B cell (primary cell): ENCODE measurements at regions not wholly inside any gene's neighbourhood (a gene's known extent, or its start where the extent isn't known, plus 50 kb on each side); places are given as distances from the start of the nearest gene placed in this dataset.

Experiments
- EZH2 ChIP-seq: IDR thresholded peaks from 2 replicates; pipeline ENCODE4 v1.6.1; 2012; ENCODE audit warnings: borderline replicate concordance, low read depth, mild to moderate bottlenecking, moderate library complexity, low read length; ENCODE audit not compliant: insufficient read depth, poor library complexity, severe bottlenecking
- TF ChIP-seq, protein P1 (sequence below): fragments of 200-600 bp; IDR thresholded peaks from one replicate; pipeline ENCODE4 v1.8.0; 2022; ENCODE audit warnings: antibody characterized with exemption, mild to moderate bottlenecking

DNA sequence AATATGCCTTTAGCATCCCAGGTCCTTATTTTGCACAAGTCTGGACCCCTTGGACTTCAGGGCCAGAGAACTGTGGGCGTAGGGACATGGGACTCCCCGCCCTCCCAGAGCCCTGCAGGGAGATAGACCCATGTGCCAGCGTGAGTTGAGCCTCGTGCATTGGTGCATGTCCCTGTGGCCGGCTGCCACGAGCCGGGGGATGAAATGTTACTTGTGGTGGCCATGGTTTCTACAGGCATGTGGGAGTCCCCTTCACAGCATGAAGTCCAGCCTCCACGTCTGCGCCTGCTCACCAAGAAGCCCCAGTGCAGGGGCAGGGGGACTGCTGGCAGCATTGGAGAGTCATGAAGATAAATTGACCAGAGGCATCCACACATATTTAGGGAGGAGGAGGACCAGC is 470.0 kb downstream of the BCL11B start:
- TF ChIP-seq, protein P1, sequence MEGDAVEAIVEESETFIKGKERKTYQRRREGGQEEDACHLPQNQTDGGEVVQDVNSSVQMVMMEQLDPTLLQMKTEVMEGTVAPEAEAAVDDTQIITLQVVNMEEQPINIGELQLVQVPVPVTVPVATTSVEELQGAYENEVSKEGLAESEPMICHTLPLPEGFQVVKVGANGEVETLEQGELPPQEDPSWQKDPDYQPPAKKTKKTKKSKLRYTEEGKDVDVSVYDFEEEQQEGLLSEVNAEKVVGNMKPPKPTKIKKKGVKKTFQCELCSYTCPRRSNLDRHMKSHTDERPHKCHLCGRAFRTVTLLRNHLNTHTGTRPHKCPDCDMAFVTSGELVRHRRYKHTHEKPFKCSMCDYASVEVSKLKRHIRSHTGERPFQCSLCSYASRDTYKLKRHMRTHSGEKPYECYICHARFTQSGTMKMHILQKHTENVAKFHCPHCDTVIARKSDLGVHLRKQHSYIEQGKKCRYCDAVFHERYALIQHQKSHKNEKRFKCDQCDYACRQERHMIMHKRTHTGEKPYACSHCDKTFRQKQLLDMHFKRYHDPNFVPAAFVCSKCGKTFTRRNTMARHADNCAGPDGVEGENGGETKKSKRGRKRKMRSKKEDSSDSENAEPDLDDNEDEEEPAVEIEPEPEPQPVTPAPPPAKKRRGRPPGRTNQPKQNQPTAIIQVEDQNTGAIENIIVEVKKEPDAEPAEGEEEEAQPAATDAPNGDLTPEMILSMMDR: no peak
- TF ChIP-seq EZH2: no peak
